Activated naive CD4-positive, alpha-beta T cell treated with anti-CD3 and anti-CD28 coated beads, Interleukin-2, amount 50 U/mL, for 72 hours (primary cell): ENCODE measurements at regions not wholly inside any gene's neighbourhood (a gene's known extent, or its start where the extent isn't known, plus 50 kb on each side); places are given as distances from the start of the nearest gene placed in this dataset.

Source experiments
- ATAC-seq, 2 donors: fragments of 150-1000 bp; cut with Tn5 transposase; 2 replicates each; pipeline ENCODE4 v1.10.0; 2021; ENCODE audit warnings: mild to moderate bottlenecking in 2 of 2, moderate library complexity in 2 of 2
- DNase-seq, 2 donors: peaks; one replicate each; pipeline ENCODE4 v3.0.0; 2021 to 2022; ENCODE audit warnings: low spot score in 2 of 2
- H3K27ac Mint-ChIP-seq, 2 donors: one replicate each; pipeline ENCODE4 v1.8.0; 2022; ENCODE audit warnings: mild to moderate bottlenecking in 2 of 2, mixed read lengths in 2 of 2
- H3K36me3 Mint-ChIP-seq, 2 donors: one replicate each; pipeline ENCODE4 v1.8.0; 2022; ENCODE audit warnings: mixed read lengths in 2 of 2
- H3K9me3 Mint-ChIP-seq, 2 donors: one replicate each; pipeline ENCODE4 v1.8.0; 2022; ENCODE audit warnings: mixed read lengths in 2 of 2

DNA sequence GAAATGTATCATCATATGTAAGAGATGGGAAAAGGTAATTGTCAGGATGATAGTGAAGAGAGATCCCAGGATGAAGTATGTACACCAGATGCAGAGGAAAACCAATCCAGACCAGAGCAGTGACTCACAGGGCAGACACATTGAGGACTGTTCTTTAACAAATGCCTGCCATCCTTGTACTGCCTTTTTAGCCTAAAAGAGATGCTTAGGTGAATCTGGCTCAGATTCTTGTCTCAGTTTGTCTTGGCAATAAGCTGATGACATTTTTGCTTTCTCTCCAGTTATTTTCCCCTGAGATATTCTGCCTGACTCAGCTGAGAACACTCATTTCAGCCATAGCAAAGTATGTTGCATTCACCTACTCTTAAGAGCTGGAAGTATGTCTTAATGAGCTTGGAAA lies 405.3 kb upstream of the USP15 start:
- no peak overlapping the region for H3K27ac Mint-ChIP-seq
- ATAC-seq = no peak
- H3K9me3 Mint-ChIP-seq = peaks cover 6 to 10% of the 10 kb centered on the region in 2 donors
- no peaks in the 10 kb centered on the region for H3K36me3 Mint-ChIP-seq
- no peak for DNase-seq

DNA sequence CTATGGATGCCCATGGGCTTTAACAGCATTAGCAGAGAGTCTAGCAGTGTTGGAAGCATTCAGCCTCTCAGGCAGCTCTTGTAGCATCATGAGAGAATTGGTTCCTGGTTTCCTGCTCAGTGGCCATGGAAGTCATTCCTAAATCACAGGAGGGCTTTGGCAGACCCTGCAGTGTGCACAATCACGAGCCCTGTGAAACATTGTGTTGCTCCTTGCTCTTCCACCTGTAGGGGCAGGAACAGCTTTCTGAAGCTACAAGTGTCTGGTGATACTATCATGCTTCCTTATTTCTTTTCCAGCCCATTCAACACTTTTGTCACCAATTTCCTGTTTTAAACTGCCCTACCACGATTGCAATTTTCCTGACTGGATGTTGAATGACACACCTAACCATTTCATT lies 402.2 kb upstream of the USP15 start:
- Mint-ChIP-seq H3K27ac (no peak overlapping the region), H3K9me3 (peaks cover 3 to 6% of the 10 kb centered on the region in 2 donors)
- ATAC-seq = no peak

DNA sequence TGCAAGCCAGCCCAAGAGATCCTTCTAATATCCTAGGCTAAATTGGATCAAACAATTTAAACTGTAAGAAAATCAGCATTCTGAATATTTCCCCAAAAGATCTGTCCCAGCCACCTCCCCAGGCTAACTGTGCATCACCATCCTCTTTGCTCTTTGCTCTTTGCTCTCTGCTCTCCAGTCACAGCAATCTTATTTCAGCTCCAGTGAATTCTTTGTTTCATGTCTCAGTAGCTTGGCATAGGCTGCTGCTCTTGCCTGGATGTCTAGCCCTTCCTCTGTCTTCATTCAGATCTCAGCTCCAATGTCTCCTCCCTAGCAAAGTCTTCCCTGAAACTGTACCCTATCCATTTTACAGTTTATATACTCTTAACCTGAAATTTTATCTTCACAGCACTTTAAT lies 399.8 kb upstream of the USP15 start:
- Mint-ChIP-seq H3K27ac (peak overlapping the region in 1 of 2 donors; percentile 12), H3K36me3 (no peaks in the 10 kb centered on the region), H3K9me3 (peaks cover 0 to 3% of the 10 kb centered on the region in 2 donors)
- DNase-seq (no peak), ATAC-seq (no peak)

More for the DNA sequence above, 402.2 kb upstream of the USP15 start:
- no peaks in the 10 kb centered on the region for H3K36me3 Mint-ChIP-seq
- no peak for DNase-seq

DNA sequence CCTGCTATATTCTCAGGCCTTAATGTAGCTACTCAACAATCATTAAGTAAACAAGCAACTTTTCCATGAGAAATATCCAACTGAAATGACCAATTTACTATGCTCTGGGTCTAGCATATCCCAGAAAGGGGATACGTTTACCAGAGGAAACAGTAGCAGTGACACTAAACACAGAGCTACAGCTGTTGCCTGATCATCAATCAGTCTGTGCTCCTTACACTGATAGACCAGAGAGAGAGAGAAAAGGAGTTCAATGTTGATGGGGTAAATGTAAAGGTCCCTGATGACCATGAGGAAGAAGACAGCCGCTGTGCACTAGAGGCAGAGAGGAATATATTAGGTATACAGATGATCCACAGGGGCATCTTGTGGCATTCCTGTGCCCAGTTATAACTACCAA lies 397.2 kb upstream of the USP15 start:
- ATAC-seq = no peak
- Mint-ChIP-seq H3K36me3 (no peaks in the 10 kb centered on the region), H3K9me3 (no peaks in the 10 kb centered on the region), H3K27ac (no peak overlapping the region)
- no peak for DNase-seq

DNA sequence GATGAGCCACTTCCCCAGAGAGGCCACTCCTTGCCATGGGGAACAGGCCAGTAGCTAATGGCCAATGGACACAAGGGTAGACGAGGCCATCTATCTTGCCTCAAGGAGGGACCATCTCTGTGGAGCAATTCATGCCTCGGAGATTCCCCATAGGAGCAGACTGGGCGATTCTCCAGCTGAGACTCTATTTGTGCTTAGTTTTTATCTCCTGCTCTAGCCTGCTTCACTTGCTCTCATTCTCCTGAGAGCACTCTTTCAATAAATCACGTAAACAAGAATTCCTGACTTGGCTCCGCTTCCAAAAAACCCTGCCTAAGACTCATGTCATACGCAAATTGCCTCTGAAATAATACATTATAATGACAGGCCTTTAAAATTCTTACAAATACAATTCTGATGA lies 396.4 kb upstream of the USP15 start:
- H3K36me3 Mint-ChIP-seq = no peaks in the 10 kb centered on the region
- H3K9me3 Mint-ChIP-seq = no peaks in the 10 kb centered on the region
- ATAC-seq (no peak), DNase-seq (no peak)
- H3K27ac Mint-ChIP-seq = no peak overlapping the region

DNA sequence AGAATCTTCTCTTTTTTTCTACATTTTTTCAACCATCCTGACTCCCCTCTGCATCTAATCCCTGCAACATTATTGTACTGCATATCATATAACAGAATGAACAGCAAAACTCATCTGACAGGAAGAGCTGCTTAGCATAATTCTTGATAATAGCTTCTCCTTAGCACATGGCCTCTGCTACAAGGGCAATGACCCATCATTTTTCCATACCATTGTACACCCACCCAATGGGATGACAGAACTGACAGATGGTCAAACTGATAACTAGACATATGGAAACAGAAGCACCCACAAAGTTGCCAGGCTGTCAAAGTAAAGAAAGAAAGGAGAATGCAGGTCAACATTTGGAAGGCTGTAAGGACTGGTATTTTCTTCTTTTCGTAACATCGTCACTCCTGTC lies 390.4 kb upstream of the USP15 start:
- DNase-seq = no peak
- H3K9me3 Mint-ChIP-seq = no peaks in the 10 kb centered on the region
- no peaks in the 10 kb centered on the region for H3K36me3 Mint-ChIP-seq
- no peak overlapping the region for H3K27ac Mint-ChIP-seq
- ATAC-seq = no peak

DNA sequence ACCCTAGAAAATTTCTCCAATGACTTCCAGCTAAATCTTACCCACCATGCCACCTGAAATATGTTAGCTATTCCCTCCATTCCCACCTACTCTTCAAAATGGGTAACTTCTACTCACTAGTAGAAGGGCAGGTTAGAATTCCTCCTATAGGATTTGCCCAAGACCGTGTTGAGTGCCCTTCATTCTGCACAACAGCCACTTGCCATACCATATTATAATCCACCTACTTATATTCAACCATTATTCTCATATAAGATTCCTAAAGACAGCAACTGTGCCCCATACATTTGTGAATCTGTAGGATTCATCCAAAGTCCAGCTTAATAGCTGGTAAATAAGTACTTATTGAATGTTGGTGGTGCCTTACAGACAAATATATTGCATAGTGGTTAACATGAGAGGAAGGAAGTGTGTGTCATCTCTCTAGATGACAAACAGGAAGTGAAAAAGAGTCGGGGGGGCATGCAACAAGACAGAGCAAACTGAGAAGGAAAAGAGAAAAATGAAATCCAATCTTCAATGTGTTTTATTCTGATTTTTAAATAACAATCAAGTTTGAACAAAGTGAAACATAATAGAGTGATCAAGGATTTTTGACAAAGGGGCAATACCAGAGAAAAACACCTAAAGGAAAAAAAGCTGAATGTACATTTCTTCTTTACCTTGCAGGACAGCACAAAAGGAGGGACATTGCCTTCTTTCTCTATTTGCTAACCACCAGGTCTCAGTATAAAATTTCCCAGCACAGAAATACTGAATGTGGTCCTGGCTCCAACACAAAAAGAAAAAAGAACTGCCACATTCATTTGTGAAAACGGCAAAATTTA lies 389.3 kb upstream of the USP15 start:
- Mint-ChIP-seq H3K36me3 (no peaks in the 10 kb centered on the region), H3K27ac (no peak overlapping the region), H3K9me3 (no peaks in the 10 kb centered on the region)
- no peak for DNase-seq
- ATAC-seq = peak; percentile 60 to 83

DNA sequence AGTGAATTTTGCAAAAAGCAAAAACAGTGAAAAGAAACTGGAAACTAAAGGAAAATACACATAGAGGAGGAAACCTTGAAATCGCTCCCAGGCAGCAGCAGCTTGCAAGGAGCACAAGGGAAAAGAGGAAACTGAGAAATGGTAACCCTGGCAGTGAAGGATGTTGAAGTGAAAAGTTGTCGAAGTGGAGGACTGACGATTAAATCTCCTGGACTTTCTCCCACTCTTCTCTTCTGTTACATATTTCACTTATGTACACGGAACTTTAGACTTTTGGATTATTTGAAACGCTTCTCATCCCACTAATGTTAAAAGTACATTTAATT lies 388.8 kb upstream of the USP15 start:
- ATAC-seq (no peak), DNase-seq (no peak)
- no peaks in the 10 kb centered on the region for H3K9me3 Mint-ChIP-seq
- H3K27ac Mint-ChIP-seq = no peak overlapping the region
- no peaks in the 10 kb centered on the region for H3K36me3 Mint-ChIP-seq

DNA sequence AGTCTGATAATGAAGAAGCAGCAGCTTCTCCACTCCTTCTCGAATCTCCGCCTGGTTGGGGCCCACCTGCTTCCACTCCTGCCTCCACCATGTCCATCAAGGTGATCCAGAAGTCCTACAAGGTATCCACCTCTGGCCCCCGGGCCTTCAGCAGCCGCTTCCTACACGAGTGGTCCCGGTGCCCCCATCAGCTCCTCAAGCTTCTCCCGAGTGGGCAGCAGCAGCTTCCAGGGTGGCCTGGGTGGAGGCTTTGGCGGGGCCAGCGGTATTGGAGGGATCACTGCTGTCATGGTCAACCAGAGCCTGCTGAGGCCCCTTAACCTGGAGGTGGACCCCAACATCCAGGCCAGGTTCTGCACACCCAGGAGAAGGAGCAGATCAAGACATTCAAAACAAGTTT lies 381.0 kb upstream of the USP15 start:
- Mint-ChIP-seq H3K36me3 (no peaks in the 10 kb centered on the region), H3K9me3 (no peaks in the 10 kb centered on the region), H3K27ac (no peak overlapping the region)
- DNase-seq (no peak), ATAC-seq (no peak)

DNA sequence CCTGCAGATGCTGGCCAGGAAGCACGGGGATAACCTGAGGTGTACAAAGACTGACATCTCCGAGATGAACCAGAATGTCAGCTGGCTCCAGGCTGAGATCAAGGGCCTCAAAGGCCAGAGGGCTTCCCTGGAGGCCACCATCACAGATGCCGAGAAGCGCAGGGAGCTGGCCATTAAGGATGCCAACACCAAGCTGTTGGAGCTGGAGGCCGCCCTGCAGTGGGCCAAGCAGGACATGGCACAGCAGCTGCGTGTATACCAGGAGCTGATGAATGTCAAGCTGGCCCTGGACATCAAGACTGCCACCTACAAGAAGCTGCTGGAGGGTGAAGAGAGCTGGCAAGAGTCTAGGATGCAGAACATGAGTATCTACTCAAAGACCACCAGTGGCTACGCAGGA lies 380.0 kb upstream of the USP15 start:
- DNase-seq = no peak
- no peak for ATAC-seq
- Mint-ChIP-seq H3K9me3 (no peaks in the 10 kb centered on the region), H3K27ac (no peak overlapping the region), H3K36me3 (no peaks in the 10 kb centered on the region)

DNA sequence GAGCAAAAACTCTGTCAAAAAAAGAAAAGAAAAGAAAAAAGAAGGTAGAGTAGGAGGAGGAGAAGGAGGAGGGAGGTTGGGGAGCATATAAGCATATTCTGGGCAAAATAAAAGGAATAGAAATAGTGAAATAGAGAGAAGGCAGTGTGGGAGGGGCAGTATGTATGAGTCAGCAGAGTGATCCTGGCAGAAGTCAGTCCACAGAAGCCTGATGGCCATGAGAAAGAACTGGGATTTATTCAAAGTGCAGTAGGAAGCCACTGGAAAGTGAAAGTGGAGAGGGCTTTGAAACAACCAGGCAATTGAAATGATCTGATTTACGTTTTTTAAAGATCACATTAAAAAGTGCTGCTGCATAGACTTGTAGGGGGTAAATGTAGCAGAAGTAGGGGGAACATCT lies 368.6 kb upstream of the USP15 start:
- Mint-ChIP-seq H3K36me3 (no peaks in the 10 kb centered on the region), H3K27ac (no peak overlapping the region), H3K9me3 (peaks cover 0 to 9% of the 10 kb centered on the region in 2 donors)
- ATAC-seq (no peak), DNase-seq (no peak)

DNA sequence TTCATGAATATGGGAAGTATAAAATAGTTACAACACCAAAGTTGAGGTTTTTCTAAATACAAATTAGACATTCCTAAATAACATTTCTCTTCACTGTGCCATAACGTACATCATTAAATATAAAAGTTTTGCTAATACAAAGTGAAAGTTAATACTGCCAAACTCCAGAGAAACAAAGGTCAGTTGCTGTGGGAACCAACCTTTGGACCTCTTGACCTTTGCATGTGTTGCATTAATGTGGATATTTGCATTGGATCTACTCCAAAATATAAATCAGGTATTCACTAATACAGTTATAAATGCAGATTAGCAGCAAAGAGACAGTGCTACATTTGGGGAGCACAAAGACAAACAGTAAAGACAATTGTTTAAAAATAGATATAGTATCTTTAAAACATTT lies 366.0 kb upstream of the USP15 start:
- no peak overlapping the region for H3K27ac Mint-ChIP-seq
- H3K36me3 Mint-ChIP-seq = peaks cover 6 to 10% of the 10 kb centered on the region in 2 donors
- peaks cover 7 to 18% of the 10 kb centered on the region in 2 donors for H3K9me3 Mint-ChIP-seq
- ATAC-seq (no peak), DNase-seq (no peak)

DNA sequence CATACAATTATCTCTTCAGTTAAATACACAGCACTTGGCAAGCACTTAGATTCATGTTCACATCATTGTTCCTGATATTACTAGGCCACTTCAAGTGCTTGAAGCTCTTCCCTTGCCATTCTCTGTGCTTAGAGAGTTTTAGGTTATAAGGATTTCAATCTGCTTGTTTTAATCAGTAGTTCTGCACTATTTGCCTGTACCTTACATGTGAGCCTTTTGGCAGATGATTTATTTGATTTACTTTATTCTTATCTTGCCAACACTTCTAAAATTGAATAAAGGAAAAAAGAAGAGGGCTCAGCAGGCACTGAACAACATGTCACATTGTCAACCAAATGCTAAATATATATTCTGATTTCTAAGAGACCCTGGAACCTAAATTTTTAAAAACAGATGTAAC lies 363.8 kb upstream of the USP15 start:
- Mint-ChIP-seq H3K27ac (no peak overlapping the region), H3K36me3 (peaks cover 6 to 11% of the 10 kb centered on the region in 2 donors), H3K9me3 (peaks cover 9 to 20% of the 10 kb centered on the region in 2 donors)
- DNase-seq (no peak), ATAC-seq (no peak)

DNA sequence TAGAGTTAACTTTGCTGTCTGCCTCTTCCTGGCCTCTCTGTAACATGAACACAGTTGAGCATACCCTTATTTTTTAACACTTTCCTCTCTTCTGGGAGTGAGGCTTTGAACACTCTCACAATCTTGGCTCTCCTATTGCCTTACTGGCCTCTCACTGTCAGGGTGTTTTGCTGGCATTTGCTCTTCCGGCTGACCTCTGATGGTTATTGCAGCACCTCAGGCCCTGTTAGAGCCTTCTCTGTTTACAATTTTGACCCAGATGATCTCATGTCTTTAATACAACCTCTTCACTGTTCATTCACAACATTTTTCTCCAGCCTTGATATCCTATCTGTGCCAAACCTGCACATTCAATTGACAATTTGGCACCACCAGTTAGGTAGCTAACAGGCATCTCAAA lies 357.8 kb upstream of the USP15 start:
- ATAC-seq (no peak), DNase-seq (no peak)
- Mint-ChIP-seq H3K27ac (no peak overlapping the region), H3K9me3 (peaks cover 24 to 25% of the 10 kb centered on the region in 2 donors), H3K36me3 (peaks cover 6 to 16% of the 10 kb centered on the region in 2 donors)

DNA sequence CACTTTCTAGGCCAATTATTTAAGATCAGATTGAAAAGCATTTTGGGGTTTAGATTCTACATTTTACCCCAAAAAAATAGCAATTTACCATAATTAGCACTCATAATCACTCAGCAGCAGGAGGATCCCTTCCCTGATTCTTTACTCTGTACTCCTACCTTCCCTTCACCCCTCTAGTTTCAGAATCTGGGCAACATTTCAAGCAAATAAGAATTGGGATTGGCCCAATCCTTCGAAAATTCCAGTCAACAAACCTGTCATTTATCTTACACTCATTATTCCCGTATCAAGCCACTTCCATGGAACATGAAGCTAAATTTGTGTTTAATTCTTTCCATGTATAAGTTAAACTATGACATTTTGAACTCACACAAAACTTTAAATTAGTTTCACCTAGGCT lies 349.1 kb upstream of the USP15 start:
- DNase-seq = no peak
- ATAC-seq = no peak
- H3K36me3 Mint-ChIP-seq = peaks cover 0 to 5% of the 10 kb centered on the region in 2 donors
- no peak overlapping the region for H3K27ac Mint-ChIP-seq
- peaks cover 5% of the 10 kb centered on the region in 2 donors for H3K9me3 Mint-ChIP-seq

DNA sequence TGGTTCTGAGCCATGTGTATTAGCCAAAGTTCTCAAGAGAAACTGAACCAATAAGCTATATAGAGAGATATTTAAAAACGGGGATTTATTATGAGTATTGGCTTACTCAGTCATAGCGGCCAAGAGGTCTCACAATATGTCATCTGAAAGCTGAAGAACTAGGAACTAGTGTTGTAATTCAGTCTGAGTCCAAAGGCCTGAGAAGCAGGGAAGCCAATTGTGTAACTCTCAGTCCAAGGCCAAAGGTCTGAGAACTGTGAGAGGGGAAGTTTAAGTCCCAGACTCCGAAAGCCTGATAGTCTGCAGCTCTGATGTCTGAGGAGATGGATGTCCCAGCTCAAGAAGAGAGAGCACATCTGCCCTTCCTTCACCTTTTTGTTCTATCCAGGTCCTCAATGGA lies 344.8 kb upstream of the USP15 start:
- no peaks in the 10 kb centered on the region for H3K36me3 Mint-ChIP-seq

DNA sequence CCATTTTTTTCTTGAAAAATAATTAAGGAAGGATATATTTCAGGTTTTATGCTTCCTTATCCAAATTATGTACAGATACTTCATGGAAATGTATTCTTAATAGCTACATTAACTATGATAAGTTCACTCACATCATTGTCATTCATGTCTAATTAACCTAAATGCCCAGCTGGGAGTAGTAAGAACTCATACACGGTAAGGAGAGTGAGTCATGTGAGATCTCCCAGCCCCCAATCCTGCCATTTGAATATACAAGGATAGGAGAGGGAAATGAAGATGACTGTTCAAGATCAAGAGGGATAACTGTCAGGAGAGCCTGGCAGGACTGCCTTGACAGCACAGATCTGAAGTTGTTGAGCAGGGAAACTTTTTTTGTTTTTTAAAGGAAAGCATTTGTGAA lies 343.4 kb upstream of the USP15 start:
- Mint-ChIP-seq H3K27ac (no peak overlapping the region), H3K36me3 (peaks cover 0 to 5% of the 10 kb centered on the region in 2 donors), H3K9me3 (peaks cover 3 to 8% of the 10 kb centered on the region in 2 donors)
- ATAC-seq (no peak), DNase-seq (no peak)

More for the DNA sequence above, 344.8 kb upstream of the USP15 start:
- ATAC-seq (no peak), DNase-seq (no peak)
- Mint-ChIP-seq H3K9me3 (no peaks in the 10 kb centered on the region), H3K27ac (no peak overlapping the region)

DNA sequence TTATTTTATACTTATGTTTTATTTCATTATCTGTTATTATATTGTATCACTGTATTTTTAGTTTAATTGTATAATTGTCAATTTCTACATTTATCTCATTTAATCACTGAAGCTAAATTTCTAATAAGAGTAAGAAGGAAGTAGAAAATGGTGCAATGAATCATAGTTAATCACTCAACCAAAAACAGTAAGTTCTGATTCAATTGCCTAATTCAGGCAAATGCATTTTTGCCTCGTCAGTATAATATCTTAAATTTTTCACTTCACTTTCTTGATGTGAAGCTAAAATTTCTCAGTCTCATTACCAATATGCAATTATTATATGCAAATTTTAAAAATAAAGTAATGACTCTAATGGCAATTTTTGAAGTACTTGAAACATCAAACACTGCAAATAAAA lies 340.5 kb upstream of the USP15 start:
- DNase-seq = no peak
- ATAC-seq = no peak
- Mint-ChIP-seq H3K27ac (no peak overlapping the region), H3K36me3 (peaks cover 0 to 14% of the 10 kb centered on the region in 2 donors), H3K9me3 (peaks cover 14 to 18% of the 10 kb centered on the region in 2 donors)
